NCI-H774 (cell line): ENCODE measurements at regions not wholly inside any gene's neighbourhood (a gene's known extent, or its start where the extent isn't known, plus 50 kb on each side); places are given as distances from the start of the nearest gene placed in this dataset.
"Not testable (repeated sequence)": the region's sequence is repeated elsewhere in the genome, so short reads cannot be mapped to it uniquely, and the experiment has no call there.

Source experiments
- DNase-seq: peaks from one replicate; lab custom pipeline; 2025; lab: John Stamatoyannopoulos, UW

DNA sequence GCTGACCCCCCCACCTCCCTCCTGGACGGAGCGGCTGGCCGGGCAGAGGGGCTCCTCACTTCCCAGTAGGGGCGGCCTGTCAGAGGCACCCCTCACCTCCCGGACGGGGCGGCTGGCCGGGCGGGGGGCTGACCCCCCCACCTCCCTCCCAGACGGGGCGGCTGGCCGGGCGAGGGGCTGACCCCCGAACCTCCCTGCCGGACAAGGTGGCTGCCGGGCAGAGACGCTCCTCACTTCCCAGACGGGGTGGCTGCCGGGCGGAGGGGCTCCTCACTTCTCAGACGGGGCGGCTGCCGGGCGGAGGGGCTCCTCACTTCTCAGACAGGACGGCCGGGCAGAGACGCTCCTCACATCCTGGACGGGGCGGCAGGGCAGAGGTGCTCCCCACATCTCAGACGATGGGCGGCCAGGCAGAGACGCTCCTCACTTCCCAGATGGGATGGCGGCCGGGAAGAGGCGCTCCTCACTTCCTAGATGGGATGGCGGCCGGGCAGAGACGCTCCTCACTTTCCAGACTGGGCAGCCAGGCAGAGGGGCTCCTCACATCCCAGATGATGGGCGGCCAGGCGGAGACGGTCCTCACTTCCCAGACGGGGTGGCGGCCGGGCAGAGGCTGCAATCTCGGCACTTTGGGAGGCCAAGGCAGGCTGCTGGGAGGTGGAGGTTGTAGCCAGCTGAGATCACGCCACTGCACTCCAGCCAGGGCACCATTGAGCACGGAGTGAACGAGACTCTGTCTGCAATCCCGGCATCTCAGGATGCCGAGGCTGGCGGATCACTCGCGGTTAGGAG is 66.2 kb upstream of the PAPPA2 start:
- DNase-seq: not testable (repeated sequence)

GRCh38 chr1:176391621-176392020 is 71.4 kb upstream of the PAPPA2 start:
- DNase-seq: no peak

GRCh38 chr1:176384841-176385240 is 78.1 kb upstream of the PAPPA2 start:
- no peak for DNase-seq

DNA sequence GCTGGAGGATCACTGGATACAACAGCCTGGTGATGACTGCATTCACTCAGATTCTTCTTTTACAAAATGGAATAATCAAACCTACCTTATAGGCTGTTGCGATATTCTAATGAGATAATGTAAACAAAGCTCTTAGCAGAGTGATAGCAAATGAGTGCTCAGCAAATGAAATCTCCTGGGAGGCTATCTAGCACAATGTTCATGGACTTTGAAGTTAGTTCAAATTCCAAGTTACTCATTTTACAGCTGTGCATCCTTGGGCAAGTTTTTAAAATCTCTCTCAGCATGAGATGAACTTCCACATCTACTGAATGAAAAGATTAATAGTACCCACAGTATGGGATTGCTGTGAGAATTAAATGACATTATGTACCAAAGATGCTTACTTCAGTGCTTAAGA is 80.8 kb upstream of the PAPPA2 start:
- no peak for DNase-seq

GRCh38 chr1:176379626-176380339 is 83.2 kb upstream of the PAPPA2 start:
- DNase-seq: no peak

DNA sequence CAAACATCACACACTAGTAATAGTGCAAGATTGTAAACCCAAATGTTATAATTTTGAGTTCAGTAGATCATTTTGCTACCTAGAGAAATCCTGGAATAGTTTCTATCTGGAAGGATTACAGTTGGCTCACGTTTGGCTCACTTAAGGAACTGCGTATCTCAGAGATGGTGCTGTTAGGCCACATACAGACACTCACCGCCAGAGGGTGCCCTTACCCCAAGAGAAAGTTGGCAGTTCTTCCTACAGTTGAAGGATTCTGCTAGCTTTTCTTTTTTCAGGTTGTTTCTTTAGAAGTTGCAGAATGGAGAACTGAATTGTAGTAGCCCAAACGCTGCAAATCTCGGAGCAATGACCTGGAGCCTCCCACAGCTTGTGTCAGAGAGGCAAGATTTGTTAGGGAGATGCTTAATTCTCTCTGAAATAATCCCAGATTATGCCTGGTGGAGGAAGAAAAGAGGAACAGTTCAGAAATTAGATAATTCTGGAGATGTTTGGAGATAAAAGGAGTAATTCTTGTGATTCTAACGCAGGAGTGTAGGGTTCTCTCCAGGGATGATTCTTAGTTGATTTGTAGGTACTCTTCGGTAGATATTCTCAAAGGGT is 87.9 kb upstream of the PAPPA2 start:
- peak; percentile 47 for DNase-seq

- no peak for DNase-seq
These were observed 98.6 kb upstream of the PAPPA2 start for GRCh38 chr1:176364236-176364905.

- DNase-seq: not testable (repeated sequence)
These were observed 113.8 kb upstream of the PAPPA2 start for GRCh38 chr1:176349135-176349715.

GRCh38 chr1:176341656-176342055 is 121.3 kb upstream of the PAPPA2 start:
- DNase-seq: no peak

GRCh38 chr1:176338877-176339276 is 124.1 kb upstream of the PAPPA2 start:
- no peak for DNase-seq

GRCh38 chr1:176330782-176331181 is 123.7 kb upstream of the COP1 start:
- no peak for DNase-seq

GRCh38 chr1:176325664-176326063 is 118.6 kb upstream of the COP1 start:
- no peak for DNase-seq

- DNase-seq: no peak
These were observed 116.4 kb upstream of the COP1 start for GRCh38 chr1:176323472-176323871.

GRCh38 chr1:176315519-176316220 is 108.6 kb upstream of the COP1 start:
- no peak for DNase-seq

DNA sequence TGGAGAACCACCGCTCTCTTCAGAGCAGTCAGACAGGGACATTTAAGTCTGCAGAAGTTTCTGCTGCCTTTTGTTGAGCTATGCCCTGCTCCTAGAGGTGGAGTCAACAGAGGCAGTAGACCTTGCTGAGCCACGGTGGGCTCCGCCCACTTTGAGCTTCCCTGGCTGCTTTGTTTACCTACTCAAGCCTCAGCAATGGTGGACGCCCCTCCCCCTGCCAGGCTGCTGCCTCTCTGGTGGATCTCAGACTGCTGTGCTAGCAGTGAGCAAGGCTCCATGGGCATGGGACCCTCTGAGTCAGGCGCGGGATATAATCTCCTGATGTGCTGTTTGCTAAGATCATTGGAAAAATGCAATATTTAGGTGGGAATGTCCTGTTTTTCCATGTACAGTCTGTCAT is 89.5 kb upstream of the COP1 start:
- DNase-seq: not testable (repeated sequence)

DNA sequence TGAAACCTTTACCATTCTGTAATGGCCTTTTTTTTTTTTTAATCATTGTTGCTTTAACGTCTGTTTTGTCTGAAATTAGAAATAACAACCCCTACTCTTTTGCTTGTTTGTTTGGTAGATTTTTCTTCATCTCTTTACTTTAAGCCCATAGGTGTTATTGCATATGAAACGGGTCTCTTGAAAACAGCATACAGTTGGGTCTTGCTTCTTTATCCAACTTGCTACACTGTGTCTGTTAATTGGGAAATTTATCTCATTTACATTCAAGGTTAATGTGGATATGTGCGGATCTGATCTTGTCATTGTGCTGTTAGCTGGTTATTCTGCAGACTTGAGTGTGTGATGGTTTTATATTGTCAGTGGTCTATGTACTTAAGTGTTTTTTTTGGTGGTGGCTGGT is 78.9 kb upstream of the COP1 start:
- no peak for DNase-seq

- no peak for DNase-seq
These were observed 64.5 kb upstream of the COP1 start for GRCh38 chr1:176271572-176271971.
